SK-N-SH (cell line): ENCODE measurements at regions not wholly inside any gene's neighbourhood (a gene's known extent, or its start where the extent isn't known, plus 50 kb on each side); places are given as distances from the start of the nearest gene placed in this dataset.

Experiments
- CTCF ChIP-seq: fragments of 200-600 bp; sonication (generic); IDR thresholded peaks from 2 replicates; pipeline ENCODE4 v1.6.1; 2017; ENCODE audit warnings: antibody characterized with exemption, mild to moderate bottlenecking, moderate library complexity
- MAX ChIP-seq: IDR thresholded peaks from 2 replicates; pipeline ENCODE4 v1.4.0; 2012; ENCODE audit warnings: low read depth
- MXI1 ChIP-seq: IDR thresholded peaks from 2 replicates; pipeline ENCODE4 v1.6.1; 2012; ENCODE audit warnings: mild to moderate bottlenecking, low read depth, low read length, improper control_type of control experiment
- PBX3 ChIP-seq: IDR thresholded peaks from 2 replicates; pipeline ENCODE4; 2012
- POLR2AphosphoS5 ChIP-seq: IDR thresholded peaks from 2 replicates; pipeline ENCODE4 v1.6.1; 2012; ENCODE audit warnings: low read depth, low read length

- TF ChIP-seq MAX, result no peak
- TF ChIP-seq PBX3, result no peak
- no peak for TF ChIP-seq MXI1
- TF ChIP-seq CTCF, result no peak
- no peak for TF ChIP-seq POLR2AphosphoS5
These were observed 104.3 kb upstream of the LINC00305 start for GRCh38 chr18:64253222-64253621.
